GM12874 (cell line): ENCODE measurements at regions not wholly inside any gene's neighbourhood (a gene's known extent, or its start where the extent isn't known, plus 50 kb on each side); places are given as distances from the start of the nearest gene placed in this dataset.

Source experiments
- CTCF ChIP-seq: IDR thresholded peaks from 2 replicates; pipeline ENCODE4 v1.5.1; 2011; ENCODE audit warnings: low read depth, mild to moderate bottlenecking, control low read depth, low read length, moderate library complexity; ENCODE audit not compliant: insufficient read depth

GRCh38 chr2:185511925-185512324 lies 226.7 kb upstream of the FSIP2 start:
- no peak for TF ChIP-seq CTCF

GRCh38 chr2:185522472-185522871 lies 216.1 kb upstream of the FSIP2 start:
- no peak for TF ChIP-seq CTCF

- no peak for TF ChIP-seq CTCF
Measured at GRCh38 chr2:185526161-185526560, 212.4 kb upstream of the FSIP2 start.

- TF ChIP-seq CTCF, result no peak
Measured at GRCh38 chr2:185531721-185532120, 206.9 kb upstream of the FSIP2 start.

- TF ChIP-seq CTCF, result no peak
Measured at GRCh38 chr2:185537689-185538088, 200.9 kb upstream of the FSIP2 start.

- no peak for TF ChIP-seq CTCF
Measured at GRCh38 chr2:185567196-185567595, 171.4 kb upstream of the FSIP2 start.

- no peak for TF ChIP-seq CTCF
Measured at GRCh38 chr2:185567940-185568339, 170.7 kb upstream of the FSIP2 start.

- no peak for TF ChIP-seq CTCF
Measured at GRCh38 chr2:185578322-185578721, 160.3 kb upstream of the FSIP2 start.
